AG04449 (cell line): ENCODE measurements at regions not wholly inside any gene's neighbourhood (a gene's known extent, or its start where the extent isn't known, plus 50 kb on each side); places are given as distances from the start of the nearest gene placed in this dataset.

Experiments used
- CTCF ChIA-PET: fragments of 350-600 bp; formaldehyde crosslinking; extraction: SDS; loops from one replicate; lab custom pipeline; 2021; ENCODE audit warnings: antibody characterized with exemption; lab: Yijun Ruan, JAX
- POLR2A ChIA-PET: fragments of 400-600, 350-600 bp; formaldehyde crosslinking; extraction: SDS; loops from one replicate; lab custom pipeline; 2020; ENCODE audit warnings: antibody characterized with exemption, inconsistent platforms; lab: Yijun Ruan, JAX
- DNase-seq: peaks from one replicate; pipeline ENCODE4 v3.0.0-alpha.2; 2010; ENCODE audit warnings: low read depth, low spot score
- H3K4me3 ChIP-seq: 2 replicates; pipeline ENCODE4 v1.5.1; 2011; ENCODE audit warnings: low read depth, mild to moderate bottlenecking, control low read depth, low read length
- TF ChIP-seq, protein P1 (sequence below): IDR thresholded peaks from one replicate; pipeline ENCODE4 v1.5.1; 2011; ENCODE audit warnings: mild to moderate bottlenecking, moderate library complexity, low read length, control low read depth, inconsistent platforms; ENCODE audit not compliant: insufficient read depth; ENCODE audit errors: missing control alignments

DNA sequence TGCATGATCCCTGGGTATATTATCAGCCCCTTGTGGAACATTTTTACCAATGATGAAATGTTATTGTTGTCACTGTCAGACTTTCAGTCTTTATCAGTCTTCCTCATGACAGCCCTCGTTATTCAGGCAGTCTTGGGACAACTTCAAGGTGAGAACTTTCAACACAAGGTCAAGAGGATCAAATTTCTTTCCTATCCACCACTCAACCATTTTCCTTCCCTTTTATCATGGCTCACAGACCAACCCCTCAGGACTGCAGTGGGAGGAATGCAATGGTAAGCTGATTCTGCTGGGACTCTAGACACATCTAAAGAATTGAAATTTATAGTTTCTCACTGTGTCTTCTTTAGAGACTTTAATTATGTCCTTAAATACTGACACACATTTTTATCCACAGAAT is 107.0 kb upstream of the LSAMP start:
- H3K4me3 ChIP-seq: no peak overlapping the region
- ChIA-PET CTCF (interaction anchor here (0.7 kb wide), 1 partner anchor 23 kb away, joined by 3 read pairs; no protein-coding TSS in a partner anchor), POLR2A (no interaction called here)
- no peak for DNase-seq
- TF ChIP-seq, protein P1, sequence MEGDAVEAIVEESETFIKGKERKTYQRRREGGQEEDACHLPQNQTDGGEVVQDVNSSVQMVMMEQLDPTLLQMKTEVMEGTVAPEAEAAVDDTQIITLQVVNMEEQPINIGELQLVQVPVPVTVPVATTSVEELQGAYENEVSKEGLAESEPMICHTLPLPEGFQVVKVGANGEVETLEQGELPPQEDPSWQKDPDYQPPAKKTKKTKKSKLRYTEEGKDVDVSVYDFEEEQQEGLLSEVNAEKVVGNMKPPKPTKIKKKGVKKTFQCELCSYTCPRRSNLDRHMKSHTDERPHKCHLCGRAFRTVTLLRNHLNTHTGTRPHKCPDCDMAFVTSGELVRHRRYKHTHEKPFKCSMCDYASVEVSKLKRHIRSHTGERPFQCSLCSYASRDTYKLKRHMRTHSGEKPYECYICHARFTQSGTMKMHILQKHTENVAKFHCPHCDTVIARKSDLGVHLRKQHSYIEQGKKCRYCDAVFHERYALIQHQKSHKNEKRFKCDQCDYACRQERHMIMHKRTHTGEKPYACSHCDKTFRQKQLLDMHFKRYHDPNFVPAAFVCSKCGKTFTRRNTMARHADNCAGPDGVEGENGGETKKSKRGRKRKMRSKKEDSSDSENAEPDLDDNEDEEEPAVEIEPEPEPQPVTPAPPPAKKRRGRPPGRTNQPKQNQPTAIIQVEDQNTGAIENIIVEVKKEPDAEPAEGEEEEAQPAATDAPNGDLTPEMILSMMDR: no peak

DNA sequence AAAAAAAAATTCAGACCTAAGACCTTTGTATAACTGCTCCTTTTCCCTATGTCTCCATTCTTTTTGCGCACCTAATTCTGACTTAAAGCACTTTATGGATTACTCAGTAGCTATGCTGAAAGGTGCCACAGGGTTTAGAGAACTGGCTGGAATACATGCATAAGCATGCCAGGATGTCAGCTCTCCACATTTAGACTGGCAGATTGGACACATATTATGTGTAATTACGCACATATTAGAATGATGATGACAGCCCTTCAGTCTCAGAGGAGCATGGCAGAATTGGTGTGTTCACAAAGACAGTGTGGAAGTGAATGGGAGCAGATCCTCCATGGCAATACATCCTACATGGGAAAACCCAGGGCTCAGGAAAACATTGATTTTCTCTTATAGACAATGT is 108.1 kb upstream of the LSAMP start:
- H3K4me3 ChIP-seq: no peak overlapping the region
- TF ChIP-seq, protein P1: no peak
- CTCF ChIA-PET: no interaction called here
- POLR2A ChIA-PET: no interaction called here
- no peak for DNase-seq

DNA sequence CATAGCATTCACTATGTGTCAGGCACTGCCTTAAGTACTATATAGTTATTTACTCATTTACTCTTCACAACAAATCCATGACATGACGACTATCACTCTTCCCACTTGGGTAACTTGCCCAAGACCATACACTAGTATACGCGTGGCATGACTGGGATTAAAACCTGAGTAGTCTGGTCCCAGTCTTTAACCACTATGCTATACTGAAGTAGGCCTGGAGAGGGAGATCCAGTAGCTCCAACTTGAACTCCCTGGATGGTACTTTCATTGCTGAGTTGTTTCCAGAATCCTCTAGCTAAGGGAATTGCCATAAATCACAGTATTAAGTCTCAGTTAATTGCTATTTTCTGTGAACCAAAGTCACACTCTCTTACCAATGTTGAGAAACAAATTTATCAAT is 116.2 kb upstream of the LSAMP start:
- ChIA-PET CTCF (no interaction called here), POLR2A (no interaction called here)
- TF ChIP-seq, protein P1: no peak
- no peak for DNase-seq
- H3K4me3 ChIP-seq: no peak overlapping the region

DNA sequence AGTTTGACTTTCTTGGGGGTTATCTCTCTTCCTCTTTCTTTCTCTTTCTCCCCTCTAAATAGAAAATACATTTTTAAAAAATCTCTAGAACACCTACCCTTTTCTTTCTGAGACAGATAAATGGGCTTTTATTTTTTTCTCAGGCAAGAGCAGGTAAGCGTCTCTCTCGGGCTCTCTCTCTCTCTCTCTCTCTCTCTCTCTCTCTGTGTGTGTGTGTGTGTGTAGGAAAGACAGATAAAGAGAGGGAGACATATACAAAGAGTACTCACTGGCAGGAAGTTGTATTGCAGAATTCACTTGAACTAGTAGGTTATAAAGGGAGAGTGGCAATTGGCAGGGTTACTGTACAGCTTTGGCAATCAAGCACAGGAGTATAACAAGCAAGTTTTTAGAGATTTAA is 118.1 kb upstream of the LSAMP start:
- POLR2A ChIA-PET: no interaction called here
- DNase-seq: no peak
- H3K4me3 ChIP-seq: no peak overlapping the region
- CTCF ChIA-PET: no interaction called here
- TF ChIP-seq, protein P1: no peak

DNA sequence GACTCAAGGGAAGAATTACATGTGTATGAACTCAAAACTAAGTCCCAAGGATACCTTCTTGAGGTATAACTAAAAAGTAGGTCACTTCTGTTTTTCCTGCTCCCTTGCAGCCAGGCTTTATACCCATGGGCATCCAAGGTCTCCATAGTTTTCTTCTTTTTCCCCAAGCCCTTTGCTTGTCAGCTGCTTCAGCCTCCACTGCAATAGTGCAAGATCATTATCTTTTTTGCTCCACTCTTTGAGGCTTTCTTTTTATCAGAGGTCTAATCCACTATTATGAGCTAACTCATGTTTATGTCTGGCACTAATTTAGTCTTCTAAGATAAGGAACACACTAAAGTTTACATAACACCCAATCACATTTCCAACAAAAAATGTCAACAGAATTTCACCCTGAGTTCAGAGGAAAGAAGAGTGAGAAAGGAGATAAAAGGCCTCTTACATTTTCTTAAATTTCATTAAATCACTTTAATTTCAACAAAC is 121.2 kb upstream of the LSAMP start:
- ChIA-PET CTCF (no interaction called here), POLR2A (no interaction called here)
- TF ChIP-seq, protein P1: no peak
- DNase-seq: no peak
- H3K4me3 ChIP-seq: no peak overlapping the region

DNA sequence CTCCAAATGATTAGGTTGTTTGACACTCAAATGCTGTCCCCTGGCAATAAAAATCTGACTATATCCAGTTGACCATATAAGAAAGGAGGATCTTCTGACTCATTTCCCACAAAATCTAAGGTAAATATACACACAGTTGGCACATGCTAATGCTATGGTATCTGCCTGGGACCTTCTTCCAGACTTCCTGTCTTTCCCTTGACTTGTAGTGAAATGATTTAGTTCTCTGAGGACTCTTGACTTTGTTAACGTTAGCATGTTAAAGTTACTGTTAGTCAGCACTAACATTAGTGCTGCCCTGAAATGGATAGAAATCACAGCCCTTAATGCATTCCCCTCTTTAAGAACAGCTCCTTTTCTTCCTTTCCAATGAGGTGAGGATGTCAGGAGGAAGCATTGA is 124.3 kb upstream of the LSAMP start:
- no peak overlapping the region for H3K4me3 ChIP-seq
- TF ChIP-seq, protein P1: no peak
- CTCF ChIA-PET: no interaction called here
- DNase-seq: no peak
- POLR2A ChIA-PET: no interaction called here
